ENCODE measurements at regions not wholly inside any gene's neighbourhood (a gene's known extent, or its start where the extent isn't known, plus 50 kb on each side); places are given as distances from the start of the nearest gene placed in this dataset.
"Not testable (repeated sequence)": the region's sequence is repeated elsewhere in the genome, so short reads cannot be mapped to it uniquely, and the experiment has no call there.

DNA sequence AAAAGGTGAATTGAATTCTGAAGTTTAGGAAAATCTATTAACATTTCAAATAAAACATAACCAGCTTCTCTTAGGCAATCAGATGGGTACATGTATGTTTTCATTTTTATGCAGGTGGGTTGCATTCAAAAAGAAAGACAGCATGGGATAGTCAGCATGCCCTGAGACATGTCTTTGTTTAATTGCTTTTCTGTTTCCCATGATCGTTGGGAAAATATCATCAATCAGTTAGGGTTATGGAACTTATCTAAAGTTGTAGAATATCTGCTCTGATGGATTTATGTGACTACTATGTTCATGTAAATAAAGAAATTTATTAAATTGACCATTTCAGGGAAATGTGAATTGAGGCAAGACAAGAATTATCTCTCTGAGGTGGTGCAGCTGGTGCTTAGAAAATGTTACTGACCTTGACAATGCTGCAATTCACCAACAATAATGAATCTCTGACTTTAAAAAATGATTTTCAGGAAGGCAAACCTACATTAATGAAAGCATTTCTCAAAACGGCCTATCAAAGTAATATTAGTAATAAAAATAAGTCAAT lies 112.7 kb downstream of the RFPL4B start:
- DNase-seq (ENCODE audit: low read depth) = no peak

- no peak for DNase-seq (ENCODE audit: low read depth)
These were observed 118.0 kb downstream of the RFPL4B start for GRCh38 chr6:112464901-112465665.

DNA sequence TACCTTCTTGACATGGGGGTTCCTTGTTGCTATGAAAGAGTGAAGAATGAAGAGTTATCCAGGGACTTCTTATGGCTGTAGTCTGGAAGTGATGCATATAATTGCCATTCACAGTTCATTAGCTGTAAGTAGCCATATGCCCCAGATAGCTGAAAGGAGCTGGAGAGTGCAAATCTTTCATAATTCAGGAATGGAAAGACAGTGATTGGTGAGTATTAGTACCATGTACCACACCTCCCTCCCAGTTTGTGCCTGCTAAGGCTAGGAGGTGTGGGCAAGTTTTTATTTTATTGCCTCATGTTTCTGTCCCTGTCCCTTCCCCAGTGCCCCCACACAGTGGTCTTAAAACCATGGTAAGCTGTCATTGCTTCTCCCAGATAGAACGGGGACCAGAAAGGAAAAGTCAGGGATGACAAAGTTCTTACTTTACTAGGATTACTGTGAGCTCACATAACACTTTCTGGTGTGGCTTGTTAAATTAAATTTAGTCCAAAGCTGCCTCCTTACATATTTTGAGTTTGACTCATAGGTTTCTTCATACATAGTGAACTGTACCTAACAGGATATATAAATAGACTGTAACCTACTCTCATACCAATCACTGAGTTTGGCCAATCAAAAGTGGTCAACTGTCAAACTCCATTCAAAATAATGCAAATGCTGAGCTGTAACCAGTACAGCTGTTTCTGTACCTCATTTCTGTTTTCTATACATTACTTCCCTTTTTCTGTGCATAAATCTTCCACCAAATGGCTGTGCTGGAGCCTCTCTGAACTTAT lies 119.4 kb downstream of the RFPL4B start:
- DNase-seq (ENCODE audit: low read depth) = peak; percentile 35

- DNase-seq (ENCODE audit: low read depth) = no peak
These were observed 121.2 kb downstream of the RFPL4B start for GRCh38 chr6:112468359-112468758.

- DNase-seq (ENCODE audit: low read depth) = no peak
These were observed 122.2 kb downstream of the RFPL4B start for GRCh38 chr6:112469306-112469705.

GRCh38 chr6:112470376-112470775 lies 123.2 kb downstream of the RFPL4B start:
- no peak for DNase-seq (ENCODE audit: low read depth)

- DNase-seq (ENCODE audit: low read depth) = no peak
These were observed 123.8 kb downstream of the RFPL4B start for GRCh38 chr6:112470950-112471349.

DNA sequence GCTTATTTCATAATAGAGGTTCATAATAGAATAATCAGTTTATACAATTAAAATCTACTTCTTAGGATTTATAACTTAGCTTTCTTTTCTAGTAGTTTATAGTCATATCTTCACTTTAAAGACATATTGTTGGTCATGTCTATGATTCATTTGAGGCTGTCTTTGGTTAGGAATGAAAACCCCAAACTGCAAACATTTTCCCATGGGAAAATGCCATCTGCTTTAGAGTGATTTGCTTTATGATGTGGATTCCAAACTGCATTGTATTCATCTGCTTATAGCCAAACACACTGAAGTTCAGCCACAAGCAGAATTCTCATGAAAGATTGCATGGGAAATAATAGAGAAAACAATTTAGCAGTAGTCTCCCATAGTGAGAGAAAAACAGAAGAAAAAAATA lies 128.0 kb downstream of the RFPL4B start:
- DNase-seq (ENCODE audit: low read depth) = peak; percentile 94

DNA sequence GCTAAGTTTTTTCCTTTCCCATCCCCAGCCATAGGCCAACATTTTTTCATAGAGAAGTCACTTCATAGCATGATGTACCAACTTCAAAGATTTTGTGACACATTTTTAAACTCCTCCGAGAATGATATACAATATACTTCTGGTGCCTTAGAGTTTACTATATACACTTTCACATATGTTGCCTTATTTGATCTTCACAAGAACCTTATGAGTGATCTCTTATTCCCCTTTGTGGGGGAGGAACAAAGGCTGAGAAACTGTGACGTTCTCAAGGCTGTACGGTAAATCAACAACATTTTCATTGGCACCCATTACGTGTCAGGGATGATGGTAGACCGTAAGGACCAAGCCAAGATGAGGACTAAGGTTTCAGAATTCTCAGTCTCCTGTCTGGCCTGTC lies 130.0 kb downstream of the RFPL4B start:
- DNase-seq (ENCODE audit: low read depth) = no peak

DNA sequence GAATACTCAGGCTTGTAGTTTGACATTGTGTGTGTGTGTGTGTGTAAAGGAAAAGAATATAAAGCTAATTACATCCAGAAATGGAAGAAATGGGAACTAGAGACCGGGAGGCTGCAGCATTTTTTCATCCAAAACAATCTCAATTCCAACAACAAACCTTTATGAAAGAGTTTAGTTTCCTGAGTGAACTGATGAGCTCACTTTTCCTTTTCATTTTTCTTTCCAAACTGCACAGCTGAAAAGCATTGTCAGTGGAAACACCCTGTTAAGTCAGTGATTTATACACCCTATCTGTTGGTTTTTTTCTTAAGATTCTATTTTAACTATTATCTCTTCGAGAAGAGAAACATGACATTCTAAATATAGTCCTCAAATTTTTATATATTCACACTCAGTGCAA lies 130.9 kb downstream of the RFPL4B start:
- no peak for DNase-seq (ENCODE audit: low read depth)

- not testable (repeated sequence) for DNase-seq (ENCODE audit: low read depth)
These were observed 132.8 kb downstream of the RFPL4B start for GRCh38 chr6:112479975-112480374.

GRCh38 chr6:112480553-112480952 lies 133.4 kb downstream of the RFPL4B start:
- DNase-seq (ENCODE audit: low read depth) = no peak

DNA sequence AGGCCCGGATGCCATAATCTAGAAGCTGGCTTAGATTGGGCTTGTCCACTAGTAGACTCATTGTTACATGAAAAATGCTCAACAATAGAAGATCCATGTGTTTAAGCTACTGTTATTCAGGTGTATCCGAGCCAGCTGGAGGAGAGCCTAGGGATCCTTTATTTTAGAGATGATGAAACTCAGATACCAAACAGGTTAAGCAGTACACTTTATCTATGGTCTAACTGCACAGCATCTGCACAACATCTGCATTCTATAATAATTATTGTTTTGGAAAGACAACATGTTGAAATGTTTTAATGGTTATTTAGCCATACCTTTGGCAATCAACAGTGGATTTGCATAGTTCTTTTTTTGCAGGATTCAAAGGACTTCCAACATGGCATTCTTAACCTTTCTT lies 134.1 kb downstream of the RFPL4B start:
- DNase-seq (ENCODE audit: low read depth) = no peak

GRCh38 chr6:112482373-112482772 lies 135.2 kb downstream of the RFPL4B start:
- DNase-seq (ENCODE audit: low read depth) = no peak

- DNase-seq (ENCODE audit: low read depth) = no peak
These were observed 138.1 kb downstream of the RFPL4B start for GRCh38 chr6:112485120-112485826.

DNA sequence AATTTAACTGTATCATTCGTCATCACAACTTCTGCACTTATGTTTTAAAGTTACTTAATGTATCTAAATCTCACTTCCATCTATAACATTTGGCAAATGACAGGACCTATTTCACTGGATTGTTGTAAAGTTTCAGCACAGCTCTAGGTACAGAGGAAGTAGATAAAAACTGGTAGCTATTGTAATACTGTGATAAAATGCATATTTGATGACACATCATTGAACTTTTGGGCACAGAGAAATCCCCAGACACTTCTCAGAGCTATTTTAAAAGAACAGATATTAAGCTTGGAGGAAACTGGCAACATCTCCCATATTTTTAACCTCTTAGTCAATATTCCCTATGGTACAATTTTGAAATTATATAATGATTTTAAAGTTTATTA lies 138.7 kb downstream of the RFPL4B start:
- no peak for DNase-seq (ENCODE audit: low read depth)

DNA sequence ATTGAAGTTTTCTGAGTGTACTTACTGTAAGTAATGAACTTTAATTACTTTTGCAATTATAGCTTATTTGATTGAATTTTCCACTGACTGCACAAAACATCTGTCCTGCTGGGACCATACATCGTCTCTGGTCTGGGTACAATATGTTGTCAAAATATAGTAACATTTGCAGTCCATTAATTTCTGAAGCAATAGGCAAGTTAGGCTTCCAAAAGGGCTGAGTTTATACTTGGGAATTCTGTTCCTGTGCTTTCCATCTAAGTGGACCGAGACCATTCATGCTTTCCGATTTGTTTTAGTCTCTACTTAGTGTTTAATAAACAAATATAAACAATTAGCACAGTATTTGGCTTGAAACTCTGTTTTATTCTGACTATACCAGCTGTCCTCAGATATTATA lies 139.3 kb downstream of the RFPL4B start:
- no peak for DNase-seq (ENCODE audit: low read depth)

- no peak for DNase-seq (ENCODE audit: low read depth)
These were observed 141.1 kb downstream of the RFPL4B start for GRCh38 chr6:112488238-112488637.

DNA sequence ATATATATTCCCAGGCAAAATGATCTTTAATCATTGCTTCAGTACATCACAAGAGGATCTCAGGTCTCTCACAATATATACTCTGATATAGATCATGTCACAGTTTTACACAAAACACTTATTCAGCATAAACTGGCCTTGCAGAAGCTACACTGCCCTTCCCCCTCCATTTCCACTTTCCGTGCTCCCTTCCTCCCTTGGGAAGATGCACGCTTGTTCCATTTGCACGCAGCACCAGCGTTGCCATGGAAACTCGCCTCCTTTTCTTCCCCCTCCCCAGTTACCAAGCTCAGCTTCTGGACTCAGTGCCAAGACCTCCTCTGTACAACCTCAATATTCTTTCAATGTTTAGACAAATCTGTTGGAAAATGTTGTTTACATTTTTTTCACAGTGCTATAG lies 154.6 kb downstream of the RFPL4B start:
- no peak for DNase-seq (ENCODE audit: low read depth)

DNA sequence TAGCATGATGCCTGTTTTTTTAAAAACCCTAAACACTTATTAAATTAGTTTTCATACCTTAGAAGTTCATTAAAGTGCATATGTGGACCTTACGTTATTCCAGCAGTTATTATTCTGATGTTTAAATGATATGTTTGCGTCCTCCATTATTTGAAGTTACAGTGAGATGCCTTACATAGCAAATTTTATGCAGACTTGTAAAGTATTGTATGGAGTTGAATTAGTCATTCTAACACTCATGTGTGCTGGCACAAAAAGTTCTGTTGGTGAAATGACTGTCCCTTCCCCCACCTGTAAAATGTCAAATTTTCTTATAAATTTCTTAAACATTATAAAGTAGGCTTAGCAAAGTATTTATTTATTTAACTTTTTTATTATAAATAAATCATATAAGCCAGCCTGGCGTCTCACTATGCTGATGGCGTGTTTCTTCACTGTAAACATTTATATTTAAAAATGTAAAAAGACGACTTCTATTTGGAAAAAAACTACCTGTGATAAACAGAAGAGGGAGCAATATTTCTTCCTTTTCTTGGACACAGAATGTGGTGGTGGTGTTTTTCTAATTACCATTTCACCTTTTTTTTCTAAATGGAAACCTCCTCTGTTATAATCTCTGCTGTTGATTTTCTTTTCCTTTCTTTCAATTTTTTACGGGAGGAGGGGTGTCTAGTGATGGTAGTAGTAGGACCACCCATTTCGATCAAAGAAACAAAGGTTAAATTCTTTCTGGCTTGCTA lies 155.4 kb downstream of the RFPL4B start:
- no peak for DNase-seq (ENCODE audit: low read depth)

DNA sequence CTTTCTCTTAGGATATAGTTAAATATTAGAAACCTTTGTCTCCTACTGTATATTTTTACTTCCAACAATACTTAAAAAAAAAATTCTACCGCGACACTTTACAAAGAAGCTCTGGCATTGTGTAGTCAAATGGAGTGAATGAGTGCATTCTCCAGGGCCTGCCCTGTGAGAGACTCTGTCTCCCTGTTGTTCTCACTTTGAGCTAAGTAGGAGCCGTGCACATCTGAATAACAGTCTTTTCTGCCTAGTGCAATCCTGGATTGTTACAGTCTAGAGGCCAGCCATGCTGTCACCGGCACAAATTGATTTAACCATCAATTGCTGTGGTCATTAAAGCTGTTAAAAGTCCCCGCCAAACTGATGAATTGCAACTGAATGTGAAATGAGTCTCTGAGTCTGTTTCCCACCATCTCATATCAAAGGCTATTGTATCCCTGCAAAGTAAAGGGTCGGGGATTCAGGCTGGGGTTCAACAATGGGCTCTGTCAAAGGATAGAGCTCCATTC lies 156.0 kb downstream of the RFPL4B start:
- DNase-seq (ENCODE audit: low read depth) = no peak

DNA sequence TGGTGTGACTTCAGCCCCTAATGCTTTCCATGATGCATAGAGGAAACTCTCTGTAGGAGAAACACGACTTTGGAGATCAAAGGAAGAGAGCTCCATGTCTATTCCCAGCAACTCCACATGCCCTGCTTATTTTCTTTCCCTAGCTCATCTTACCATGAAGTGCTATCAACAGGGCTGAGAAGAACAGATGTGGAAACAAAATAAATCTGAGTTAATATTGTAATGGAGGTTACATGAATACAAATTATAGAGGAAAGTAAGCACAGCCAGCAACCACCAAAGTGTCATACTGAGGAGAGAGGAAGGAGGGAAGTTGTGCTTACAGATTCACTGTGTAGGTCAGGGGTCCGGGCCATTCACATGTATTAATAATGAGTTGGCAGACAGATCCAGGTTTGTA lies 157.5 kb downstream of the RFPL4B start:
- DNase-seq (ENCODE audit: low read depth) = no peak

All from GM04504 (cell line).